HG02588 (cell line): ENCODE measurements at regions not wholly inside any gene's neighbourhood (a gene's known extent, or its start where the extent isn't known, plus 50 kb on each side); places are given as distances from the start of the nearest gene placed in this dataset.
"Not testable (repeated sequence)": the region's sequence is repeated elsewhere in the genome, so short reads cannot be mapped to it uniquely, and the experiment has no call there.

Source experiments
- ATAC-seq: cut with Tn5 transposase; IDR thresholded peaks from one replicate; pipeline ENCODE4 v1.9.1; 2021; ENCODE audit warnings: mild to moderate bottlenecking, moderate library complexity; ENCODE audit not compliant: unreplicated experiment

GRCh38 chr18:76051396-76052226, 443.4 kb downstream of the ZNF516 start:
- no peak for ATAC-seq

- ATAC-seq, result no peak
Observed at GRCh38 chr18:76046221-76046620, 448.8 kb downstream of the ZNF516 start.

- ATAC-seq, result no peak
Observed at GRCh38 chr18:76042511-76042910, 452.5 kb downstream of the ZNF516 start.

- no peak for ATAC-seq
Observed at GRCh38 chr18:76018210-76018609, 476.8 kb downstream of the ZNF516 start.

GRCh38 chr18:76013057-76013456, 482.0 kb downstream of the ZNF516 start:
- ATAC-seq, result no peak

GRCh38 chr18:76005632-76006208, 489.3 kb downstream of the ZNF516 start:
- ATAC-seq, result no peak

- ATAC-seq, result not testable (repeated sequence)
Observed at GRCh38 chr18:75987913-75988312, 507.1 kb downstream of the ZNF516 start.

GRCh38 chr18:75984853-75985252, 510.2 kb downstream of the ZNF516 start:
- ATAC-seq, result no peak

GRCh38 chr18:75981102-75981501, 513.9 kb downstream of the ZNF516 start:
- no peak for ATAC-seq

GRCh38 chr18:75977081-75977480, 518.0 kb downstream of the ZNF516 start:
- no peak for ATAC-seq

GRCh38 chr18:75970212-75970611, 524.8 kb downstream of the ZNF516 start:
- no peak for ATAC-seq

GRCh38 chr18:75966431-75966830, 528.6 kb downstream of the ZNF516 start:
- ATAC-seq, result no peak

- no peak for ATAC-seq
Observed at GRCh38 chr18:75962036-75962572, 532.9 kb downstream of the ZNF516 start.

- ATAC-seq, result not testable (repeated sequence)
Observed at GRCh38 chr18:75960356-75960755, 532.9 kb upstream of the SMIM21 start.

- ATAC-seq, result no peak
Observed at GRCh38 chr18:75959150-75959549, 531.6 kb upstream of the SMIM21 start.

GRCh38 chr18:75958683-75959082, 531.2 kb upstream of the SMIM21 start:
- no peak for ATAC-seq

- no peak for ATAC-seq
Observed at GRCh38 chr18:75945265-75945933, 517.9 kb upstream of the SMIM21 start.

GRCh38 chr18:75937306-75937705, 509.8 kb upstream of the SMIM21 start:
- ATAC-seq, result no peak

GRCh38 chr18:75936862-75937261, 509.4 kb upstream of the SMIM21 start:
- ATAC-seq, result no peak

- no peak for ATAC-seq
Observed at GRCh38 chr18:75931079-75931478, 503.6 kb upstream of the SMIM21 start.

- no peak for ATAC-seq
Observed at GRCh38 chr18:75928706-75929105, 501.2 kb upstream of the SMIM21 start.

GRCh38 chr18:75927791-75928190, 500.3 kb upstream of the SMIM21 start:
- no peak for ATAC-seq
